GM19025 (cell line): ENCODE measurements at regions not wholly inside any gene's neighbourhood (a gene's known extent, or its start where the extent isn't known, plus 50 kb on each side); places are given as distances from the start of the nearest gene placed in this dataset.

ENCODE experiments used
- ATAC-seq: cut with Tn5 transposase; IDR thresholded peaks from one replicate; pipeline ENCODE4 v1.9.1; 2021; ENCODE audit warnings: mild to moderate bottlenecking, low read depth, moderate library complexity; ENCODE audit not compliant: unreplicated experiment

DNA sequence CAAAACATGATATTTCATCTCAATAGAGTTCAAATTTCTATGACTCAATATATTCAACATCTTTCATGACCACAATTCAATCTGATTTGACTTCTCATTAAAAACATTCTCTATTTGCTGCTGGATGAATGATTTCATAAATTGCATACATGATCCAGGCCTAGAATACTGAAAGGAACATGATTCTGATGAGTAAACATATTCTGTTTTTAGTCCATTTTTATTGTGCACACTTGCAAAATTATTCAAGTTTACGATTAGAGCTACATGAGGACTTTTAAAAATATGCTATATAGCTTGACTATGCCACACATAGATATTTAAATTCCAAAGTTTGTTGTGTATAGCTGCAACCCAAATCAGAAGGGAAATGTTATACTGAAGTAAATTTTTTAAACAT lies 273.8 kb upstream of the GRIP1 start:
- ATAC-seq, result no peak

DNA sequence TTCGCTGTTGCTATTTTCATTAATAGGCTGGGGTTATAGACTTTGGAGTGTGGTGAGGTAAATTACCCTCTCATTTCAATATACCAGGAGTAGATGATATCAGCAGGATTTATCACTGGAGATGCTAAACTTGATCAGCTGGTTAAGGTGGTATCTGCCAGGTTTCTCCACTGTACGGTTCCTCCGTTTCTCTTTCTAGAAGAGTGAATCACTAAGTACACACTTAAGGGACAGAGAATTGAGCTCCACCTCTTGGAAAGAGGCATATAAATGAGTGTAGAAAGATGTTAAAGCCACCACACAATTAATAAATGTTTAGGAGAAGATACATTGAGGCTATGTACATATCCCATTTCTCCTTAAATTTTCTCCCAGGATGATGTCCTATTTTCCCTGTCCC lies 277.4 kb upstream of the GRIP1 start:
- ATAC-seq, result no peak

DNA sequence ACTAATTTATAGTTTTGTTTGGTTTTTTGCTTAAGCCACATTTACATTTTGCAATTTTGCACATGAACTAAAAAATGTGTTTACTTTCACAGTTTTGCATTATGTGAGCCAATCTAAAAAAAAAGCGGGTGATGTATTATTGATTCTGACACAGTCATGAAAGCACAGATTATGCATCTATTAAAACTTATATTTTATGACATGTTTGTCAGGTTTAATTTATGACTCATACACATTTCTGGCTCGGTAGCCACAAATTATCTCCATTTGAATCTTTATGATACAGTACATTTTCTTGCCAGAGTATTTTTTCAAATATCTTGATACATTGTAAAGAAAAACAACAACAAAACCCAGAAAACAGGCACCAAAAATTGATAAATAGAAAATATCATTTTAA lies 280.4 kb upstream of the GRIP1 start:
- ATAC-seq, result no peak

DNA sequence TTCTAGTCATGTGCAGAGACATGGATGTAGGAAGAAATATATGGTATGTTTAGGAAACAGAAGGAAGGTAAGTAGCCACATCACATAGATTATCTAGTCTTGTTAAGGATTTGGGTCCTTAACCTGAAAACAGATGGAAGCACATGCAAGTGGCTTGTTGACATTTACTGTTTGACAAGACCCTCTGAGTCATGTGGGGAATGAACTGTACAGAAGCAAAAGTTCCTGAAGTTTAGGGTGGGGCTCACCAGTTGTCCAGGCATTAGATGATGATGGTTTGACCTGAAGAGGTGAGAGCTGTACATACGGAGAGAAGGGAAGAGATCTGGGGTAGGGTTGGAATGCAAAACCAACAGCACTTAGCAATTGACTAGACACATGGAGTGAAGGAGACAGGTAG lies 281.1 kb upstream of the GRIP1 start:
- ATAC-seq, result no peak

DNA sequence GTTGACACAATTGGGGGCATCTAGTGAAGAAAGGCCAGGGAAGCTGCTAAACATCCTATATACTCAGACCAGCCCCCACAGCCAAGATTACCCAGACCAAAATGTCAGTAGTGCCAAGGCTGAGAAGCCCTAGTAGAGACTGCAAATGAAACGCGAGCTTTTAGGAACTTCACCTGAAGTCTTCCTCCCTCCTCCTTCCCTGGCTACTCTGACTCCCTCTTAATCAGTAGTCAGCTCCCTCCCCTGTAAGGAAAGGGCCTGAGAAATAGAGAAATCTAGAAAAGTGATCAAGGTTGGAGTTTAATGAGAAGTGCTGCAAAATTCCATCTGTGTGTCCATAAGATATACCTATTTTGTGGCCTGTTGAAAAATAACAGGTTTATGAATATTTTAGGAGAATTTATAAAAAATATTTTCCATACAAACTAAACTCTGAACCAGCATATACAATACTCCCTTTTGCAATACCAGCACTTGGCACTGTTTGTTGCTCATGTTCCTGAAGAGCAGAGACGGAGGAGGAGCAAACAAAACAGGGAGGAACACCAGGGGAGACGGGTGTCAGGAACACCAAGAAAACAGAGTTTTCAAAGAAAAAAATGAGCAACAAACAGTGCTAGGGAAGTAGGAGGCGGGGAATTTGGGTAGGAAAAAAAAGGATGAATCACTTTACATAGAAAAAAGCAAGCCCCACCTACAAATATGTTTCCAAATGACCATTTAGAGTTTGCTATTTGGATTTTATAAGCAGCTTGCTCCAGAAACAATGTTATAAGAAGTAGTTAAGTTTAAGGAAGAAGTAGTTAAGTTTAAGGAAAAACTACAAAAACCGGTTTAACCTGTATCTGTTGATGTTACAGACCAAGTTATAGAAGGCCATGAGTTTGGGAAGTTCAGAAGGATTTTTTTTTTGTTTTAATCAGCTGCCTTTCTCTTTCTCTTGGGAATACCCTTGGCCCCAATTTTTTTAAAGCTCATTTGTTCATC lies 282.1 kb upstream of the GRIP1 start:
- no peak for ATAC-seq

DNA sequence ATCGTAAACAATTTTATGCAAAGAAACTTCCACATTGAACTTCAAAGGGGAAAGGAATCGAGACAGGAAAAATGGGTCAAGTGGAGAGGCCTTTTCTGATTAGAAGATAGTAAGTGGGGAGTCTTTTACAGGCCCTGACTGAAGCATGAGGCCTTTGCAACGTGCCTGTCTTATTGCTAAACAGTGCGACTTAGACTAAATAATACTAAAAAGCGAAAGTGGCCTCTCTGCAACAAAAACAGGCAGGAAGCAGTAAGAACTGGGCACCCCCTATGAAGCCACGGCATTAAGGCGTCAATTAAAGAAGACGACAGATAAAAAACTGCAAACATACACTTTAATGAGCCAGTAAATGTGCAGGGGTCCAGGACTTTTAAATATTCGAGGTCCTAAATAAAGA lies 283.4 kb upstream of the GRIP1 start:
- no peak for ATAC-seq

DNA sequence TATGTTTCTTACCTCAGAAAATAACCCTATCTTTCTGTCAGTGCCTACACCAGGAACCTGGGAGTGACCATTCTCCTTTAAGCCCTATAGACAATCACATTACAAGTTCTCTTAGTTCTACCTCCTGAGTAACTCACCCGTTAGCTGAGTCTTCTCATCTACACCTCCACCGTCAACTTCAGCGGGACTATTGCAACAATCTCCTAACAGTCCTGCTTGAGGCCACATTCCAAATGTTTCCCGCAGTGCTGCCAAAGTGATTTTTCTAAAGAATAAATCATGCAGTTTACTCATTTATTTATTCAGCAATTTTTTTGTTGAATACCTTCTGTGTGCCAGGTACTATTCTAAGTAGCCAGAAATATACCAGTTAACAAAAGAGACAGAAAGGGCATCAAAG lies 285.0 kb upstream of the GRIP1 start:
- ATAC-seq, result no peak

DNA sequence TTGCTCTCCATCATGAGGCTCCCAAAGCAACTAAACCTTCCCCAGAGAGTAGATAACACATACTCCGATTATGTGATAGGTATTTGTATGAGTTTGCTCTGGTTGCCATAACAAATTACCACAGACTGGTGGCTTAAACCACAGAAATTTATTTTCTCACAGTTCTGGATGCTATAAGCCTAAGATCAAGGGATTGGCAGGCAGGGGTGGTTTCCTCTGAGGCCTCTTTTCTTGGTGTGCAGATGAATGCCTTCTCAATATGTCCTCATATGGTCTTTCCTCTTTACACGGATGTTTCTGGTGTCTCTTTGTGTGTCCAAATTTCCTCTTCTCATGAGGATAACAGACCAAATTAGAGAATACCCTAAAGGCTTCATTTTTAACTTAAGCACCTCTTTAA lies 285.8 kb upstream of the GRIP1 start:
- ATAC-seq, result no peak

DNA sequence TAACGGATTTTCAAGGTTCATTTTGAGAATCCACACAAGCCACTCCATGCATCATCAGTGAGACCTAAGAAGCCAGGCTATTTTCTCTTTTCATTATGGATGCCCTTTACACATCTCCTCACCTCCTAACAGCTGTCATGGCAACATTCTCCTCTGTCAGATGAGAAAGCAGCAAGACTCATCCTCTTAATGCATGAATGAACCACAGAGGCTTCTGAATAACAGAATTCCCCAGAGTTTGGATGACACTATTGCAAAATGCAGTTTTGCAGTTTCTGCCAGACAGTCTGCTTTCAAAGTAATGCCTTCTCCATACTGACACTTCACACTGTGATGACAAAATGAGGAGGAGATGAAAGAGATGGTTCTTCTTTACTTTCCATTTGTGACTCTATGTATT lies 286.7 kb upstream of the GRIP1 start:
- no peak for ATAC-seq

DNA sequence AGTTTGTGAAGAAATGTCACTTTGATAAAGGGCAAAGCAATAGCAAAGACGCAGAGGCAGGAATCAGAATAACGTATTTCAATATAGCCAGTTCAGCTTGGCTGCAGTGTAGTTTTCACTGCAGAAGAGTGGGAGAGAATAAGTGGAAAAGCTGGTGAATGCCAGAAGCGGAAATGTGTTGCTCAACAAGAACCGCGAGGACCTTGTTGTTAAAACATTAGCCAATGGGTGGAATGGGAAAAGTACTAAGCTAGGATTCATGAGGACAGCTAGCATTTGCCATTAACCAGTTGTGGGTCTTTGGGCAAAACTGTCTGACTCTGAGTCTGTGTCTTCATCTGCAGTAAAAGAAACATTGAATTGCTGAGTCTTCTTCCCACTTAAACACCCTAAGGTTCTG lies 292.9 kb upstream of the GRIP1 start:
- ATAC-seq, result no peak

DNA sequence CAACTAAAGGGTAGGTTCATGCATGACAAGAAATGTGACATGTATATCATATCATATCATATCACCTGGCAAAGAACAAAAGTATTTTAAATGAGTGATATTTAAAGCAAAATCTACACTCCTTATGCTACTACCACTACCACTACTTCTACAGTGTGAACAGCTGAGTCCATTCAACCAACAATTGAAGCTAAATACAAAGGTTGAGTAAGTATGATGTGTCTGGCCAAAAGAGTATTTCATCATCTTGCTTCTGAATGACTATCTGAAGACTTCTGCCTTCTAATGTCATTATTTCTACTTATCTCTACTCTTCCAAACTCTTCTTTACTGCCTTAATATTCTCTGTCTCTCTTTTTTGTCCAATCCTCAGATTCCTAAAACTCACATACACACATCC lies 292.6 kb upstream of the CAND1 start:
- ATAC-seq, result no peak

DNA sequence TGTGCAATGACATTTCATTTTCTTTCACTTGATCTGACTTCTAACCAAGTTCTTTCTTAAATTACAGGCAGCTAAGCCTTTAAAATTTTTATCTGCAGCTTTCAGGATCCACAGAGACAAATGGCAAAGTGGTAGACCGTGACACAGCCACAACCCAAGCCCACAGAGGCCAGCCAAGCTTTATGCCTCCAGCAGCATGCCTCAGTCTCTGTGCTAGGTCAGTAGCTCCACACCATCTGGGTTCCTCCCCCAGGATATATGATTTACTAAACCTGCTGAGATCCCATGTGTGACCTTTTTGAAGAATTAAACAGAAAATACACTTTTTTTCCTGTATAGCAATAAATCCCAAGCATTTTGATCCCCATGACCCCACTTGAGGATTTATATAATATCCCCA lies 290.4 kb upstream of the CAND1 start:
- ATAC-seq, result no peak

DNA sequence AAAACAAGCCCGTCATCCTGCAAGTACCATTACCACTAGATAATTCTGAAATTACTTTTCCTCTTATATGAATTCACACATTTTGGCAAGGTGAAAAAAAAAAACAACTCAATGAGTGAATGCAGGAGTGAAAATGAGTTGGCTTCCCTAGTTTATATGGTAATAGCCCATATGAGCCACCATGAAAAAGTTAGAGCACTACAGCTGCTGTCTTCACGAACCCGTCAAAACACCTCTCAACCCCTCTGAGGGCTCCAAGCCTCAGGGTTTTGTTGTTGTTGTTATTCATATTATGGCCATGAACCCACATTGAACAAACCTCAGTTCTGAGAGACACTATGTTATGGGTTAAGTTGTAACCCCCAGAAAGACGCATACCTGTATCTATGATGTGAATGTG lies 289.9 kb upstream of the CAND1 start:
- ATAC-seq, result no peak

DNA sequence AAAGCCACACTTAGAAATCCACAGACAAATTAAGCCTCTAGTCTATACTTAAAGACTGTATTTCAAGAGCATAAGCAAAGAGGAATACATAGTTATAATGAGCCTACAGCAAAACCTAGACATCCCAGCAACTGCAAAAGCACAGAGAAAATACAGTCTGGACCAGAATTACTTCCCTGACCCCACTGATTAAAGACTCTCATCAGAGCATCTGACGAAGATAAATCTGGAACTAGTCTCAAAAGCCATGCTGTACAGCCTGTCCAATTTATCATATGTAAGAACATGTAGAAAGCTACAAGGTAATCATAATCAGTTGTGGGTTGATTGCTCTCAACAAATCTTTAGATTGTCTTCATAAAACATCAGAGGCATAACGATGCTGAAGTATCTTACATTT lies 285.1 kb upstream of the CAND1 start:
- no peak for ATAC-seq

DNA sequence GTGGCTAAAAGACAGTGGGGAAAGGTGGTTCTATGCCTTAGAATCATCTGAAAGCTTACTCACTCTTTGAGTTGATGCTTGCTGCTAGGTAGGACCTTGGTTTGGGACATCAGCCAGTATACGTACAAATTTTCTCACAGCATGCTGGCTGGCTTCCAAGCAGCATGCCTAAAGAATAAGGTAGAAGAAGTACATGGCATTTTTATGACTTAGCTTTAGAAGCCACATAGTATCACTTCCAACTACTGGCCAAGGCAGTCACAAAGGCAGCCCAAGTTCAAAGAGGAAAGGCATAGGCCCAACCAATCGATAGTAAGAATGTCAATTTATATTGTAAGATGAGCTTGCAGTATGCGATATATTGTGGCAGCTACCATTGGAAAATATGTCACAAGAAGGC lies 284.2 kb upstream of the CAND1 start:
- ATAC-seq, result no peak

DNA sequence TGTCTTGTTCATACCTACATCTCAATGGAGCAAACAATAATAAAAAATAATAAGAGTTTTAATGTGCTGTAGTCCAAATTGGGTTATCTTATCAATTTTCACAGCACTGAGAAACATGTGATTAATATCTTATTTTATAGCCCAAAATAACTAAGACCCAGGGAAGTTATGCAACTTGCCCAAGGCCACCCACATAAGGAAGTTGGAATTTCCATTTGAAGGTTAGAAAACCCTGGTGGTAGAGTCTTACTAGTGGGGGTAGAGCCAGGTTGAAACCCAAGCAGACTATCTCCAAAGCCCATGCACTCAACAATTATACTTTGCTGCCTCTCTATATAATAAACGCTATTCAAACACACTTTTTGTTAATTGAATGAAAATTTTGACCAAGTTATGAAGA lies 270.0 kb upstream of the CAND1 start:
- no peak for ATAC-seq

DNA sequence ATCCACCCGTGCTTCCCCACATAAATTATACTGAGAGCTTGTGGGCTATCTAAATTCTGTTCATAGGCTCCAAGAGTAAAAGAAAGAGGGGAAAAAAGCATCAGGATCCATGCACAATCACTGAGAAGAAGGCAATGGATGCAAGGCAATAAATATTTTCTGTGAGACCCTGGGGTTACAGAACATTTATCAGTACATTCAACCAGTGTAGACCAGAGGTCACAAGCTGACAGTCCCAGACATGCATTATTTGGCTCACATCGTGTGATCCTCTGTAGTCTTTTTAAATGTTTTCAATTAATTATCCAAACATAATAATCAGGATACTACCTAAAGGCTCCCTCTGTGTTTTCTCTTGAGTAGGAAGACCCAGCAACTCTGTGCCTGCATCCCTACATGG lies 267.9 kb upstream of the CAND1 start:
- no peak for ATAC-seq

DNA sequence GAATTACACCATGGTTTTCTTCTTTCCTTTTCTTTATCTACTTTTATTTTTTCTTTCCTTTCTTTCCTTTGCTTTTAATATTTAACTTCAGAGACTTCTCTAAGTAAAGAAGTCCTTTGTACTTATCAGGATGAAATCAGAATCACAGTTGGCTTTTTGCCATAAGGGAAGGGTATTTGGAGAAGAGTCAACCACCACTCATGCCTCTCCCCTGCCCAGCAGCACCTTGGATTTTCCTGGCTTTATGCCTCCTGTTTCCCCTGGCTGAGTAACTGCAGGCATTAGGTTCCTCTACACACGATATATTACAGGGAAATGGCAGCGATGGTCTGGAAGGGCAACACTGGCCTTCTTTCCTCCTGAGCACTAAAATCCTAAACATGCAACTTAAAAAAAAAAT lies 266.4 kb upstream of the CAND1 start:
- no peak for ATAC-seq

DNA sequence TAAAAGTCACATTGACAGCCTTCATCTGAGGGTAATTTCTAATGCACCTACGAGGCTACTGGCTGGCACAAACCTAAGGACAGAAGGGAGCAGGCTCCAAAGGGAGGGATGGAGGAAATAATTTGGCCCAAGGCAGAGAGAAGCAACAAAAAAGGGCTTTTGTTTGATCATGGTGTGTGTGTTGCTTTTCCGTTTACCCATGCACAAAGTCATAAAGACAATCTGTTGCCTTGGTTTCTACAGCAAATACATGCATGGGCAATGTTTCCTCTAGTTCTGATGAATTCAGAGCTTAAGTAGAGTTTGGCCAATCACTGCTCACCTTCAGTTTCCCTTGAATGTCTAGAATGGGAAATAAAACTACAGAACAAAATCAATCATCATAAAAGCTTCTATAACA lies 262.5 kb upstream of the CAND1 start:
- ATAC-seq, result no peak

DNA sequence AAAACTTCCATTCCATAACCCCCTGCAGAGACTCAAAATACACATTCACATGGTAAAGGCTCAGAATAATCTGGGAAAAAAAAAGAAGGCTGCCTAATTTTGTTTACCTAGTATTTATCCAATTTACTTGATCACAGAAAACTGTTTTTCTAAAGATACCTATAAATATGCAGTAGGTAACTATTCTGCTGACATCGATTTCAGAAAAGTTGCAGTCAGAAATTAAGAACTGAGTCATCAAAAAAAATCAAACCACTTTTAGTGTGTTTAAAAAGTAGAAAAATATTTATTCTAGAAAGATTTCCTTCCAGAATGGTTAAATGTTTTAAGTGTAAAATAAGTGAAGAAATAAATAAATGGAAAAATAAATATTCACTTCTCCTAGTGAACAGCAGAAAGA lies 254.5 kb upstream of the CAND1 start:
- ATAC-seq, result no peak

DNA sequence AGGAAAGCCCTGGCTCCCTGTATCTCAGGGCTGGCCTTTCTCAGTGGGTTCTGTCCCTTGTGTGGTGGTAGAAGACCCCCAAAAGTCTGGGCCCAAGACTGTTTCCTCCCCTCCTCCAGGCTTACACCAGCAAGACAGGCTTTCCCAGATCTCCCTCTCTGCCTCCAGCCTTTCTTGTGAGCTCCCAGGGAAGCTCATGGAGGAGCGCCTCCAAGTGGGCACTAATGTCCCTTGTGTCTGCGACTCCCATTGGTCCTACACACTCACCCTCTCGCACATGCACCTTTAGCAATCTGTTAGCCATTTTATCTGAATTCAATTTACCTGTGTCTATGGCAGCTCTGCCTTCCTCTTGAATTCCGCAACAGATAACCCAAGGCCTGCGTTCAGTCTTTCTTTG lies 251.1 kb upstream of the CAND1 start:
- no peak for ATAC-seq

DNA sequence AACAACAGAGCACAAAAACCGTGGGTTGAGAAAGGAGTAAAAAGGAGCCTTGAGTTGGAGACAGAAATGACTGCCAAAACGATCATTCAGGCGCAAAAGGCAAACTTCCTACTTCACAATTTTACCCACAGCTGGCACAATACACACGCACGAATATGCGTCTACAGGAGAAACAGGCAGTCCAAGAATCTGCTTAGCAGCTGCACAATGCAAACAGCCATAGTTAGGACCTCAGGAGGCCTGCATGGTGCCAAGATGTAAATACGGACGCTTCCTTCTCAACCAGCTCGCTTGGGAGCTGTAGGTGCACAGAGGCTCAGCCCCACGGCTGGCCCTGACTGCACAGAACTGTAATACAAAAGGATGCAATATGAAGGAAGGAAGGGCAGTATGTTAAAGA lies 250.1 kb upstream of the CAND1 start:
- no peak for ATAC-seq
